ENCODE measurements at regions not wholly inside any gene's neighbourhood (a gene's known extent, or its start where the extent isn't known, plus 50 kb on each side); places are given as distances from the start of the nearest gene placed in this dataset.

DNA sequence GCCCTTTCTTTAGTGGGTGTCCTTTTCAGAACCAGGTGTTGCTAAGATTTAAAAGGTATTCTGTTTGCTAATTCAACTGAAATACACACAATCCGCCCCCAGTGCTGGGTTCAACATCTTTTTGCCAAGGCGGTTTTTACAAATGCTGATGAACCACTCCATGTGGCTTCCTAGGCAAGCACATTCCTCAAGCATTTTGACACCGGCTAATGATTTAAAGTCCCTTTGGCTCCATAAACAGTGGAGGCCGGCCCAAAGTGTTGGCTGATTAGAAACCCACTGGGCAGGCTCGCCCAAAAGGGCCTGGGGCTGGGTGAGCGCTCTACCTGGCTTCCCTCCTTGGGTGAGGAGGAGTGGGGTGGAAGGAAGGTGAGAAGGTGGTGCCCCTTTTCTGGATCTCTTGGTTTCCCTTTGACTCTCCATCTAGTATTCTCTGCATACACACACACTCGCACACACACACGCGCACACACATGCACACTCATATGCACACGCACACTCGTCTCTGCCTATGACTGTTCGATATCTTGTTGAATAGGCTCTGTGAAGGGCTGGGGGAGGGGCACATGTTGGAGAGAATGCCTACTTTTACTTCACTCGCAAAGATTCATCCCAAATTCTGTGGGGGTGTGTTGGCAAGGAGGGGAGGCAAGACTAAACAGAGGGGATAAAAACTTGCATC, 66.7 kb upstream of the ARMC2 start:
- Mint-ChIP-seq H3K27ac (ENCODE audit: low read depth, unreplicated experiment) (peak overlapping the region; percentile 83), H3K4me1 (ENCODE audit: insufficient read depth, unreplicated experiment) (peaks cover 18% of the 10 kb centered on the region), H3K4me3 (ENCODE audit: unreplicated experiment) (peak overlapping the region; percentile 62), H3K9me3 (ENCODE audit: unreplicated experiment) (no peaks in the 10 kb centered on the region), H3K27me3 (ENCODE audit: insufficient read depth, unreplicated experiment) (no peaks in the 10 kb centered on the region), H3K36me3 (ENCODE audit: insufficient read depth, unreplicated experiment) (no peaks in the 10 kb centered on the region)
- POLR2A ChIA-PET = interaction anchor here (0.7 to 2.7 kb wide), 8 partner anchors 50 to 223 kb away, joined by 3 to 16 read pairs (median 4); no protein-coding TSS in a partner anchor
- BruUV-seq (replicated peaks) = no TSS peak
- intact Hi-C loops (cut with micrococcal nuclease) = loop anchor here (1.0 to 2.0 kb wide), 8 partner anchors 54 to 292 kb away; no protein-coding TSS in a partner anchor
- CTCF ChIA-PET = interaction anchor here (0.6 to 1.1 kb wide), 9 partner anchors 8 to 241 kb away, joined by 3 to 4 read pairs (median 3); no protein-coding TSS in a partner anchor
- DNase-seq (ENCODE audit: unreplicated experiment) = peak; percentile 8
- TF ChIP-seq, protein P1, sequence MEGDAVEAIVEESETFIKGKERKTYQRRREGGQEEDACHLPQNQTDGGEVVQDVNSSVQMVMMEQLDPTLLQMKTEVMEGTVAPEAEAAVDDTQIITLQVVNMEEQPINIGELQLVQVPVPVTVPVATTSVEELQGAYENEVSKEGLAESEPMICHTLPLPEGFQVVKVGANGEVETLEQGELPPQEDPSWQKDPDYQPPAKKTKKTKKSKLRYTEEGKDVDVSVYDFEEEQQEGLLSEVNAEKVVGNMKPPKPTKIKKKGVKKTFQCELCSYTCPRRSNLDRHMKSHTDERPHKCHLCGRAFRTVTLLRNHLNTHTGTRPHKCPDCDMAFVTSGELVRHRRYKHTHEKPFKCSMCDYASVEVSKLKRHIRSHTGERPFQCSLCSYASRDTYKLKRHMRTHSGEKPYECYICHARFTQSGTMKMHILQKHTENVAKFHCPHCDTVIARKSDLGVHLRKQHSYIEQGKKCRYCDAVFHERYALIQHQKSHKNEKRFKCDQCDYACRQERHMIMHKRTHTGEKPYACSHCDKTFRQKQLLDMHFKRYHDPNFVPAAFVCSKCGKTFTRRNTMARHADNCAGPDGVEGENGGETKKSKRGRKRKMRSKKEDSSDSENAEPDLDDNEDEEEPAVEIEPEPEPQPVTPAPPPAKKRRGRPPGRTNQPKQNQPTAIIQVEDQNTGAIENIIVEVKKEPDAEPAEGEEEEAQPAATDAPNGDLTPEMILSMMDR (IDR thresholded peaks at IDR 0.05; ENCODE audit: unreplicated experiment) = no peak

DNA sequence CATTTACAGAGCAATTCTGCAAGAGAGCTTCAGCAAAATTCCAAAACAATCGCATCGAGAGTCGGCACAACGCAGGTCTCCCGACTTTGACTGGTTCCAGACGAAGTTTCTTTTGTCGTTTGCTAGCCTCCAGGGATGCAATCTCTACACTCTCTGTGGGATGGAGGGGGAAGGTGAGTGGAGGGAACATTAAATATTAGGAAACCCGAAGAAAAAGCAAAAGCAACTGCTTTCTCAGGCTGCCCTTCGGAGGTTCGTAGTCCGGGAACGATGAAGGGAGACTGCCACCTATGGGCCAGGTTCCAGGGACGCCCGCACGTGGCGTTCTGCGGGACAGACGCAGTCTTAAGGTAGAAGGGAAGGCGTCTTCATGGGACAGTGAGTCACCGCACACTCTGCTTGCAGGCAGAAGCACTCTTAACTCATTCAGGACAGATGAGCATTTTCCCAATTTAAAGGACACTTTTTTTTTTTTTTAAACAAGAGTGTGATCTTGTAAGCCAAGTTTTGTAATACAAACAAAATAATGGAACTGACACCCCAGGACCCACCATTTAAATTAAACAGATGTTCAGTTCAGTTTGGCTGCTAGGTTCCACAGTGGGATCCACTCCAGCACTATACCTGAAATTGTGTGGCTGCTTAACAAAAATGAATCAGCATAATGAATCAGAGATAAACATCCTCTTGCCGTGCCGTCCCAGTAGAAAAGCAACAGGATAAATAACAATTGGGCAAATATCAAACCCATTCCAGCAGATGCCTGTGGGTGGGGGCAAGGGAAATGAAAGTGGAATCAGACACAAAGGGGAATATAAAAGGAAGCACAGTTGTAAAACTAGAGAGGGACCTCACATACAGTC, 65.8 kb upstream of the ARMC2 start:
- DNase-seq (ENCODE audit: unreplicated experiment) = peak; percentile 92
- TF ChIP-seq, protein P1 (IDR thresholded peaks at IDR 0.05; ENCODE audit: unreplicated experiment) = peak; percentile 70
- ChIA-PET POLR2A (interaction anchor here (0.6 to 2.7 kb wide), 16 partner anchors 15 to 227 kb away, joined by 3 to 16 read pairs (median 4); no protein-coding TSS in a partner anchor), CTCF (interaction anchor here (0.6 to 1.5 kb wide), 15 partner anchors 9 to 242 kb away, joined by 3 to 8 read pairs (median 3); no protein-coding TSS in a partner anchor)
- H3K27me3 Mint-ChIP-seq (ENCODE audit: insufficient read depth, unreplicated experiment) = no peaks in the 10 kb centered on the region
- intact Hi-C loops (cut with micrococcal nuclease) = loop anchor here (1.0 to 2.0 kb wide), 8 partner anchors 53 to 291 kb away; no protein-coding TSS in a partner anchor
- H3K4me1 Mint-ChIP-seq (ENCODE audit: insufficient read depth, unreplicated experiment) = peaks cover 18% of the 10 kb centered on the region
- H3K27ac Mint-ChIP-seq (ENCODE audit: low read depth, unreplicated experiment) = peak overlapping the region; percentile 83
- H3K9me3 Mint-ChIP-seq (ENCODE audit: unreplicated experiment) = no peaks in the 10 kb centered on the region
- no TSS peak for BruUV-seq (replicated peaks)
- no peaks in the 10 kb centered on the region for H3K36me3 Mint-ChIP-seq (ENCODE audit: insufficient read depth, unreplicated experiment)
- peak overlapping the region; percentile 62 for H3K4me3 Mint-ChIP-seq (ENCODE audit: unreplicated experiment)

DNA sequence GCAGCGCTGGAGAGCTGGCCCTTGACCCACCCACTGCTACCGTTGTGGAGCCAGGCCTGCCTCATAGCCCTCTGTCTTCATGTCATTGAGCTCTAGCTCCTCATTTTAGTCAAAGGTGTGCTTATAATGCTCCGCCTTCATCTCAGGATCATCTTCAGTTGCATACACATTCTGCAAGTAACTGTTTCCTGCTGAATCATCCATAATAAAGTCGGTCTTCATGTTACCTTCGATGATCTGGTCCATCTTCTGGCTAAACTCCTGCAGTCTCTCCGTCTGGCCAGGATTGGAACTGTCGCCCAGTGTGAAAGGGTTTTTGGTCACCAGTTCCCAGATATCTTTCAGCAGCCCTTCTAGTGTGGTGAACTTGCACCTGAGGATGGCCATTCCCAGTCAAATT, 62.6 kb upstream of the ARMC2 start:
- H3K9me3 Mint-ChIP-seq (ENCODE audit: unreplicated experiment) = peaks cover 5% of the 10 kb centered on the region
- BruUV-seq (replicated peaks) = no TSS peak
- H3K4me3 Mint-ChIP-seq (ENCODE audit: unreplicated experiment) = no peak overlapping the region
- intact Hi-C loops (cut with micrococcal nuclease) = no loop called here
- H3K27me3 Mint-ChIP-seq (ENCODE audit: insufficient read depth, unreplicated experiment) = no peaks in the 10 kb centered on the region
- CTCF ChIA-PET = interaction anchor here (0.6 to 1.1 kb wide), 2 partner anchors 52 to 611 kb away, joined by 3 read pairs; no protein-coding TSS in a partner anchor
- H3K36me3 Mint-ChIP-seq (ENCODE audit: insufficient read depth, unreplicated experiment) = no peaks in the 10 kb centered on the region
- TF ChIP-seq, protein P1 (IDR thresholded peaks at IDR 0.05; ENCODE audit: unreplicated experiment) = no peak
- H3K27ac Mint-ChIP-seq (ENCODE audit: low read depth, unreplicated experiment) = no peak overlapping the region
- DNase-seq (ENCODE audit: unreplicated experiment) = no peak
- H3K4me1 Mint-ChIP-seq (ENCODE audit: insufficient read depth, unreplicated experiment) = peaks cover 18% of the 10 kb centered on the region
- POLR2A ChIA-PET = no interaction called here

DNA sequence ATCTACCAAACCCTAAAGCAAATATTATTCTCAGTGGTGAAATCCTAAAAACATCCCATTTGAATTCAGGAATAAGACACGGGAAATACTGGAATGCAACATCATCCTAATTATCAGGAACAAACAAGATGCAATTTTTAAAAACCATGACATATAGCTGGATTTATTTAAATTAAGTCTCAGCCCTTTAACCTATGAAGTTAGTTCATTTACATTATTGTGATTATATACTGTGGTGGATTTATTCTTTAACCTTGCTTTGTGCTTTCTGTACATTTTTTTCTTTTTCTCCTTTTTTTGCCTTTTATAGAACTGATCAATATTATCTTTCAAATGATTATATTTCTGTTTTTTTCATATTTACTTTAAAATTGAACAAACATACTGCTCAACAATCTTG, 59.8 kb upstream of the ARMC2 start:
- CTCF ChIA-PET = no interaction called here
- Mint-ChIP-seq H3K36me3 (ENCODE audit: insufficient read depth, unreplicated experiment) (no peaks in the 10 kb centered on the region), H3K27ac (ENCODE audit: low read depth, unreplicated experiment) (no peak overlapping the region), H3K9me3 (ENCODE audit: unreplicated experiment) (peaks cover 5% of the 10 kb centered on the region), H3K4me1 (ENCODE audit: insufficient read depth, unreplicated experiment) (peaks cover 4% of the 10 kb centered on the region), H3K4me3 (ENCODE audit: unreplicated experiment) (no peak overlapping the region), H3K27me3 (ENCODE audit: insufficient read depth, unreplicated experiment) (no peaks in the 10 kb centered on the region)
- POLR2A ChIA-PET = interaction anchor here (0.6 to 1.0 kb wide), 2 partner anchors 43 to 199 kb away, joined by 3 to 4 read pairs; no protein-coding TSS in a partner anchor
- no peak for DNase-seq (ENCODE audit: unreplicated experiment)
- intact Hi-C loops (cut with micrococcal nuclease) = no loop called here
- TF ChIP-seq, protein P1 (IDR thresholded peaks at IDR 0.05; ENCODE audit: unreplicated experiment) = no peak
- BruUV-seq (replicated peaks) = no TSS peak

Data from MCF 10A (cell line).